ENCODE measurements at regions not wholly inside any gene's neighbourhood (a gene's known extent, or its start where the extent isn't known, plus 50 kb on each side); places are given as distances from the start of the nearest gene placed in this dataset.
"Not testable (repeated sequence)": the region's sequence is repeated elsewhere in the genome, so short reads cannot be mapped to it uniquely, and the experiment has no call there.

- no peak for DNase-seq (ENCODE audit: low read depth in 4 of 4, low spot score in 3 of 4)
These were observed 251.9 kb upstream of the CDH12 start for GRCh38 chr5:23105021-23105420.

- DNase-seq (ENCODE audit: low read depth in 4 of 4, low spot score in 3 of 4): no peak
These were observed 250.4 kb upstream of the CDH12 start for GRCh38 chr5:23103566-23103965.

GRCh38 chr5:23095418-23095817 lies 242.3 kb upstream of the CDH12 start:
- DNase-seq (ENCODE audit: low read depth in 4 of 4, low spot score in 3 of 4): not testable (repeated sequence)

- DNase-seq (ENCODE audit: low read depth in 4 of 4, low spot score in 3 of 4): no peak
These were observed 236.1 kb upstream of the CDH12 start for GRCh38 chr5:23089286-23089685.

- no peak for DNase-seq (ENCODE audit: low read depth in 4 of 4, low spot score in 3 of 4)
These were observed 231.7 kb upstream of the CDH12 start for GRCh38 chr5:23084815-23085214.

GRCh38 chr5:23072179-23072578 lies 219.0 kb upstream of the CDH12 start:
- DNase-seq (ENCODE audit: low read depth in 4 of 4, low spot score in 3 of 4): no peak

GRCh38 chr5:23071682-23072081 lies 218.5 kb upstream of the CDH12 start:
- DNase-seq (ENCODE audit: low read depth in 4 of 4, low spot score in 3 of 4): no peak

GRCh38 chr5:23064710-23065109 lies 211.6 kb upstream of the CDH12 start:
- DNase-seq (ENCODE audit: low read depth in 4 of 4, low spot score in 3 of 4): no peak

GRCh38 chr5:23053846-23054245 lies 200.7 kb upstream of the CDH12 start:
- no peak for DNase-seq (ENCODE audit: low read depth in 4 of 4, low spot score in 3 of 4)

GRCh38 chr5:23042226-23042625 lies 189.1 kb upstream of the CDH12 start:
- no peak for DNase-seq (ENCODE audit: low read depth in 4 of 4, low spot score in 3 of 4)

- DNase-seq (ENCODE audit: low read depth in 4 of 4, low spot score in 3 of 4): no peak
These were observed 182.5 kb upstream of the CDH12 start for GRCh38 chr5:23035555-23036090.

- no peak for DNase-seq (ENCODE audit: low read depth in 4 of 4, low spot score in 3 of 4)
These were observed 180.7 kb upstream of the CDH12 start for GRCh38 chr5:23033864-23034263.

GRCh38 chr5:23029290-23029689 lies 176.1 kb upstream of the CDH12 start:
- no peak for DNase-seq (ENCODE audit: low read depth in 4 of 4, low spot score in 3 of 4)

GRCh38 chr5:23028445-23029021 lies 175.4 kb upstream of the CDH12 start:
- DNase-seq (ENCODE audit: low read depth in 4 of 4, low spot score in 3 of 4): no peak

GRCh38 chr5:23027830-23028229 lies 174.7 kb upstream of the CDH12 start:
- DNase-seq (ENCODE audit: low read depth in 4 of 4, low spot score in 3 of 4): no peak

GRCh38 chr5:23027331-23027730 lies 174.2 kb upstream of the CDH12 start:
- DNase-seq (ENCODE audit: low read depth in 4 of 4, low spot score in 3 of 4): no peak

GRCh38 chr5:23026252-23027170 lies 173.4 kb upstream of the CDH12 start:
- no peak for DNase-seq (ENCODE audit: low read depth in 4 of 4, low spot score in 3 of 4)

- DNase-seq (ENCODE audit: low read depth in 4 of 4, low spot score in 3 of 4): no peak
These were observed 172.6 kb upstream of the CDH12 start for GRCh38 chr5:23025629-23026233.

GRCh38 chr5:23024470-23024869 lies 171.3 kb upstream of the CDH12 start:
- no peak for DNase-seq (ENCODE audit: low read depth in 4 of 4, low spot score in 3 of 4)

GRCh38 chr5:23014825-23015224 lies 161.7 kb upstream of the CDH12 start:
- DNase-seq (ENCODE audit: low read depth in 4 of 4, low spot score in 3 of 4): no peak

- no peak for DNase-seq (ENCODE audit: low read depth in 4 of 4, low spot score in 3 of 4)
These were observed 161.1 kb upstream of the CDH12 start for GRCh38 chr5:23014266-23014665.
